ENCODE measurements at regions not wholly inside any gene's neighbourhood (a gene's known extent, or its start where the extent isn't known, plus 50 kb on each side); places are given as distances from the start of the nearest gene placed in this dataset.

DNA sequence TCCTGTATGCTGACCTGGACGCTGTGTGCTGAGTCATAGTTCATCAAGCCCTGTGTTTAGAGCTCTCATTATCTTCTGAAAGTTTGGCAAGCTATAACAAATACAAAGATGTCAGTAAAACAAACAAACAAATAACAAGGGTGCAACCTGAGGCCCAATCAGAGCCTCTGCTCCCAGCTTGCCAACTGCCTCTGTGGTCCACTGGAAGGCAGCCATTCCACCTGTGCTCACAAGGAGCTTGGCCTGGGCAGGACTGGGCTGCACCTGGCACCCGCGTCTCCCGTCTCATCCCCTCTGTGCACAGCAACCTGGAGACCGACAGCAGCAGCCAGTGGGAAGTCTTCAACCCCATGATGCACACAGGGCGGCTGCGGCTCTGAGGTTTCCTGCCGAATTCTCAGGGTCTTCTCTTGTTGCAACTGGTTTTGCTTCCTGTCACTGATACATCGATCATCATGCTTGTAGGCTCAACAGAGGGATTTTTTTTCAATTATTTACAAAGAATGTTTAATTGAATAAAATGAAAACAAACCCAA, 97.8 kb downstream of the TMEM18 start:
- TF ChIP-seq, protein P1, sequence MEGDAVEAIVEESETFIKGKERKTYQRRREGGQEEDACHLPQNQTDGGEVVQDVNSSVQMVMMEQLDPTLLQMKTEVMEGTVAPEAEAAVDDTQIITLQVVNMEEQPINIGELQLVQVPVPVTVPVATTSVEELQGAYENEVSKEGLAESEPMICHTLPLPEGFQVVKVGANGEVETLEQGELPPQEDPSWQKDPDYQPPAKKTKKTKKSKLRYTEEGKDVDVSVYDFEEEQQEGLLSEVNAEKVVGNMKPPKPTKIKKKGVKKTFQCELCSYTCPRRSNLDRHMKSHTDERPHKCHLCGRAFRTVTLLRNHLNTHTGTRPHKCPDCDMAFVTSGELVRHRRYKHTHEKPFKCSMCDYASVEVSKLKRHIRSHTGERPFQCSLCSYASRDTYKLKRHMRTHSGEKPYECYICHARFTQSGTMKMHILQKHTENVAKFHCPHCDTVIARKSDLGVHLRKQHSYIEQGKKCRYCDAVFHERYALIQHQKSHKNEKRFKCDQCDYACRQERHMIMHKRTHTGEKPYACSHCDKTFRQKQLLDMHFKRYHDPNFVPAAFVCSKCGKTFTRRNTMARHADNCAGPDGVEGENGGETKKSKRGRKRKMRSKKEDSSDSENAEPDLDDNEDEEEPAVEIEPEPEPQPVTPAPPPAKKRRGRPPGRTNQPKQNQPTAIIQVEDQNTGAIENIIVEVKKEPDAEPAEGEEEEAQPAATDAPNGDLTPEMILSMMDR (IDR thresholded peaks at IDR 0.05), result no peak
- TF ChIP-seq POLR2A (IDR thresholded peaks at IDR 0.05), result no peak

Data from vagina (tissue), 2 donors.